ENCODE measurements at regions not wholly inside any gene's neighbourhood (a gene's known extent, or its start where the extent isn't known, plus 50 kb on each side); places are given as distances from the start of the nearest gene placed in this dataset.

DNA sequence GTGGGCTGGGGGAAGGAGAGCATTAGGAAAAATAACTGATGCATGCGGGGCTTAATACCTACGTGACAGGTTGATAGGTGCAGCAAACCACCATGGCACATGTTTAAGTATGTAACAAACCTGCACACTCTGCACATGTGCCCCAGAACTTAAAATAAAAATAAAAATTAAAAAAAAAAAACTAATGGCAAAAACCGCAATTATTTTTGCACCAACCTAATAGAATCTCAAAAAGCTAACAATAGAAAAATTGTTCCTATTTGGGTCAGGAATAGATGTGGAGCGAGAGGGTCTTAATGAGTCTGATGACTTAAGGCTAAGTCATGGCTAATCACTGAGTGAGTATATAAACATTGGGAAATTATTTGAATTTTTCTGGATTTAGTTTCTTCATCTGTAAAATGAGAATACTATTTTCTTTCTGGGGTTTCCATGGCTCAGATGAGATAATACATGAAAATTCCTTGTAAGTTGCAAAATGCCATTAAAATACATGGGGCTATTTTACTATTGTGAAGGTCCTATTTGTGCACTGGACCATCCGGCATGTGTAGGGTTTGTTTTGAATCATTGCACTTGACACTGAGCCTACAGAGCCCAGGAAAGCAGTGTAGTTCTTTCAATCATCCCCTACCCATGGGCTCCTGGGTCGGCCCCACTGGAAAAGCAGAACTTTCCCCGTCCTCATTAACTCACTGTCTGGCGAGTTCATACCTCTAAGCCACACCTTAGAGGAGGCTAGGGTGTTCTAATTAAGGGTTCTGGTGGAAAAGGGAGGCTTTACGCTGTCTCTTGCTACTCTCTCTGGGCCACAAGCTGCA lies 164.1 kb upstream of the NTF3 start:
- no peak overlapping the region for H3K27ac Mint-ChIP-seq
- H3K4me1 Mint-ChIP-seq (ENCODE audit: low read depth): peaks cover 9% of the 10 kb centered on the region
- no peaks in the 10 kb centered on the region for H3K9me3 Mint-ChIP-seq (ENCODE audit: low read depth)
- H3K4me3 Mint-ChIP-seq (ENCODE audit: low read depth): no peak overlapping the region
- DNase-seq (ENCODE audit: low spot score, unreplicated experiment): no peak
- TF ChIP-seq CTCF (IDR thresholded peaks at IDR 0.05; ENCODE audit: unreplicated experiment): no peak
- peaks cover 11% of the 10 kb centered on the region for H3K27me3 Mint-ChIP-seq
- no peaks in the 10 kb centered on the region for H3K36me3 Mint-ChIP-seq (ENCODE audit: insufficient read depth)

- no peak overlapping the region for H3K4me3 Mint-ChIP-seq (ENCODE audit: low read depth)
- no peaks in the 10 kb centered on the region for H3K36me3 Mint-ChIP-seq (ENCODE audit: insufficient read depth)
- no peaks in the 10 kb centered on the region for H3K9me3 Mint-ChIP-seq (ENCODE audit: low read depth)
- H3K27me3 Mint-ChIP-seq: peaks cover 11% of the 10 kb centered on the region
- H3K4me1 Mint-ChIP-seq (ENCODE audit: low read depth): peaks cover 10% of the 10 kb centered on the region
- H3K27ac Mint-ChIP-seq: no peak overlapping the region
- no peak for DNase-seq (ENCODE audit: low spot score, unreplicated experiment)
- TF ChIP-seq CTCF (IDR thresholded peaks at IDR 0.05; ENCODE audit: unreplicated experiment): no peak
Measured at GRCh38 chr12:5268424-5269210, 163.3 kb upstream of the NTF3 start.

DNA sequence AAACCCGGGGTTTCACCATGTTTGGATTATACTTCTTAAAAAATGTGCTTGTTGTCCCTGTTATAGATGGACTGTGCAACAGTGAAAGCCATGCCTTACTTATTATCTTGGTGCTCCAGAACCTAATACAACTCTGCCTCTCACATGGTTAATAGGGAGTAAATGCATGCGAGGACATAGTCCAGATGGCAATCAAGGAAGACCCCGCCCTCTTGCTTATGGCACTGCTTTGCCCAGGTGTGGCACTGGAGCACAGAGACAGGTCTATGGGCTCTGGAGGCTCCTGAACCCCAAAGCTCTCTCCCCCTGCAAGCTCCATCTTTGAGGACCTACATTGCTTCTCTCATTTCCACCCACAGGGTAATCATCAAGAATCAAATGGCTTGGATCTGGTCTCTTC lies 162.1 kb upstream of the NTF3 start:
- Mint-ChIP-seq H3K4me3 (ENCODE audit: low read depth) (no peak overlapping the region), H3K27ac (no peak overlapping the region)

GRCh38 chr12:5272018-5272785 lies 159.7 kb upstream of the NTF3 start:
- no peaks in the 10 kb centered on the region for H3K36me3 Mint-ChIP-seq (ENCODE audit: insufficient read depth)
- no peak for TF ChIP-seq CTCF (IDR thresholded peaks at IDR 0.05; ENCODE audit: unreplicated experiment)
- no peaks in the 10 kb centered on the region for H3K9me3 Mint-ChIP-seq (ENCODE audit: low read depth)
- no peak overlapping the region for H3K27ac Mint-ChIP-seq
- no peak for DNase-seq (ENCODE audit: low spot score, unreplicated experiment)
- peaks cover 7% of the 10 kb centered on the region for H3K27me3 Mint-ChIP-seq
- peaks cover 17% of the 10 kb centered on the region for H3K4me1 Mint-ChIP-seq (ENCODE audit: low read depth)
- no peak overlapping the region for H3K4me3 Mint-ChIP-seq (ENCODE audit: low read depth)

More for the DNA sequence above, 162.1 kb upstream of the NTF3 start:
- no peak for DNase-seq (ENCODE audit: low spot score, unreplicated experiment)
- H3K4me1 Mint-ChIP-seq (ENCODE audit: low read depth): peaks cover 17% of the 10 kb centered on the region
- no peaks in the 10 kb centered on the region for H3K9me3 Mint-ChIP-seq (ENCODE audit: low read depth)
- peaks cover 11% of the 10 kb centered on the region for H3K27me3 Mint-ChIP-seq
- TF ChIP-seq CTCF (IDR thresholded peaks at IDR 0.05; ENCODE audit: unreplicated experiment): no peak
- no peaks in the 10 kb centered on the region for H3K36me3 Mint-ChIP-seq (ENCODE audit: insufficient read depth)

DNA sequence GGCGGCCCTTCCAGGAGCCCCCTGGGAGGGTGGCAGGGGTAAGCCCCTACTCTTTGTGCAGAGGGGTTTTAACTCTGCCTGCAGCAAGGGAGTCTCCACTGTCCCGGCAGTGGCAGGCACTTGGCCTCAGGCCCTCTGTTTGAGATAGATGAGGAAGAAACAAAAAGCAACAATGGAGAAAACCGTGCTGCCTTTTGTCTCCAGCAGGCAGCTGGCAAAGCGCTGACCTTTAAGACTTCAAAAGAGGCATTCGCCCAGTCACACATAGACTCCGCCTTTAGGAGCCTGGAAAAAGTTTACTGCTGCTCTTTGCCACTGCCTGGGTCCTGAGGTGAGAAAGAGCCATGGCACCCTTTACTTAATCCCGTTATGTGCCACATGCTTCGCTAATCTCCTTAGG lies 158.2 kb upstream of the NTF3 start:
- Mint-ChIP-seq H3K27ac (no peak overlapping the region), H3K27me3 (peaks cover 7% of the 10 kb centered on the region), H3K36me3 (ENCODE audit: insufficient read depth) (no peaks in the 10 kb centered on the region), H3K4me3 (ENCODE audit: low read depth) (no peak overlapping the region), H3K9me3 (ENCODE audit: low read depth) (no peaks in the 10 kb centered on the region), H3K4me1 (ENCODE audit: low read depth) (peaks cover 12% of the 10 kb centered on the region)
- TF ChIP-seq CTCF (IDR thresholded peaks at IDR 0.05; ENCODE audit: unreplicated experiment): no peak
- DNase-seq (ENCODE audit: low spot score, unreplicated experiment): no peak
